ENCODE measurements at regions not wholly inside any gene's neighbourhood (a gene's known extent, or its start where the extent isn't known, plus 50 kb on each side); places are given as distances from the start of the nearest gene placed in this dataset.

DNA sequence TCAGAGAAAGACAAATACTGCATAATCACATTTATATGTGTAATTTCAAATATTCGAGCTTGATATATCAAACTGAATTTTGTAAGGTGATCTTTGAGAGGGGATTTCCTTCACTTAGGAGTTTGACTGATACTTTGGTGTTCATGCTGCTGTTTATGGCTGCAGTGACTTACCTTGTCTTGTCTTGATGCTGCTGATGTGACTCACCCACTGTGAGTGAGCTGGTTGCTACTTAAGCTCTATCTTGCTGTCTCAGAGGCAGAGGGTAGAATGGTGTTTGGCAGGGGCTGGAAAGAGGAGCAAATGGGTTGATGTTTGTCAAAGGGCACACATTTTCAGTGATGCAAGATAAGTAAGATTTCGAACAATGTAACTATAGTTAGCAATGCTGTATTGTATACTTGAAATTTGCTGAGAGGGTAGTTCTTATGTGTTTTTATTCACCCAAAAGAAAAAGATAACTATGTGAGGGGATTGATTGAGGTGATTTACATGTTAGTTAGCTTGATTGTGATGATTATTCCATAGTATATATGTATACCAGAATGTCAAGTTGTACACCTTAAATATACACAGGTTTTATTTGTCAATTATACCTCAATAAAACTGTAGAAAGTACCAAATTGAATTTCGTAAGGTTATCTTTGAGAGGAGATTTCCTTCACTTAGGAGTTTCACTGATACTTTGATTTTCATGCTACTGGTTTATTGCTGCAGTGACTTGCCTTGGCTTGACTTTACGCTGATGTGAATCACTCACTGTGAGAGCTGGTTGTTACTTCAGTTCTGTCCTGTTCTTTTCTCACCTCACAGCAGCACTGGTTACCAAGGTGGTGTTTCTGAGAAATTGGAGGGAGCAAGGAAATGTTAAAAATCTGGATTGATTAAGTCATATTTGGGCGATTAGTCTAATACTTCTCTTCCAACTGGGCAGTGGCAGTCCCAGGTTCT is 94.5 kb upstream of the SLC5A9 start:
- TF ChIP-seq EZH2 (IDR thresholded peaks at IDR 0.05; ENCODE audit: low read depth, unreplicated experiment): no peak
- TF ChIP-seq POLR2AphosphoS5 (IDR thresholded peaks at IDR 0.05; ENCODE audit: low read depth): no peak
- TF ChIP-seq, protein P1, sequence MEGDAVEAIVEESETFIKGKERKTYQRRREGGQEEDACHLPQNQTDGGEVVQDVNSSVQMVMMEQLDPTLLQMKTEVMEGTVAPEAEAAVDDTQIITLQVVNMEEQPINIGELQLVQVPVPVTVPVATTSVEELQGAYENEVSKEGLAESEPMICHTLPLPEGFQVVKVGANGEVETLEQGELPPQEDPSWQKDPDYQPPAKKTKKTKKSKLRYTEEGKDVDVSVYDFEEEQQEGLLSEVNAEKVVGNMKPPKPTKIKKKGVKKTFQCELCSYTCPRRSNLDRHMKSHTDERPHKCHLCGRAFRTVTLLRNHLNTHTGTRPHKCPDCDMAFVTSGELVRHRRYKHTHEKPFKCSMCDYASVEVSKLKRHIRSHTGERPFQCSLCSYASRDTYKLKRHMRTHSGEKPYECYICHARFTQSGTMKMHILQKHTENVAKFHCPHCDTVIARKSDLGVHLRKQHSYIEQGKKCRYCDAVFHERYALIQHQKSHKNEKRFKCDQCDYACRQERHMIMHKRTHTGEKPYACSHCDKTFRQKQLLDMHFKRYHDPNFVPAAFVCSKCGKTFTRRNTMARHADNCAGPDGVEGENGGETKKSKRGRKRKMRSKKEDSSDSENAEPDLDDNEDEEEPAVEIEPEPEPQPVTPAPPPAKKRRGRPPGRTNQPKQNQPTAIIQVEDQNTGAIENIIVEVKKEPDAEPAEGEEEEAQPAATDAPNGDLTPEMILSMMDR (conservative IDR thresholded peaks at IDR 0.05; ENCODE audit: low read depth in 2 of 2): no peak
